ENCODE measurements at regions not wholly inside any gene's neighbourhood (a gene's known extent, or its start where the extent isn't known, plus 50 kb on each side); places are given as distances from the start of the nearest gene placed in this dataset.

GRCh38 chr9:93893194-93893593 is 62.0 kb downstream of the BARX1 start:
- Histone ChIP-seq H3K4me3 (ENCODE audit: low read length) (no peak overlapping the region), H3K4me1 (ENCODE audit: control insufficient read depth, insufficient read depth, low read length) (no peaks in the 10 kb centered on the region), H3K9ac (ENCODE audit: extremely low read depth, low read length, poor library complexity, severe bottlenecking) (no peak overlapping the region), H3K36me3 (ENCODE audit: control insufficient read depth, insufficient read depth, low read length) (no peaks in the 10 kb centered on the region), H3K9me3 (ENCODE audit: control insufficient read depth, low read length) (peaks cover 12% of the 10 kb centered on the region), H3K27me3 (ENCODE audit: control insufficient read depth, insufficient read depth, low read length, poor library complexity, severe bottlenecking) (no peaks in the 10 kb centered on the region), H3K27ac (ENCODE audit: low read depth, low read length) (no peak overlapping the region)
- TF ChIP-seq, protein P1, sequence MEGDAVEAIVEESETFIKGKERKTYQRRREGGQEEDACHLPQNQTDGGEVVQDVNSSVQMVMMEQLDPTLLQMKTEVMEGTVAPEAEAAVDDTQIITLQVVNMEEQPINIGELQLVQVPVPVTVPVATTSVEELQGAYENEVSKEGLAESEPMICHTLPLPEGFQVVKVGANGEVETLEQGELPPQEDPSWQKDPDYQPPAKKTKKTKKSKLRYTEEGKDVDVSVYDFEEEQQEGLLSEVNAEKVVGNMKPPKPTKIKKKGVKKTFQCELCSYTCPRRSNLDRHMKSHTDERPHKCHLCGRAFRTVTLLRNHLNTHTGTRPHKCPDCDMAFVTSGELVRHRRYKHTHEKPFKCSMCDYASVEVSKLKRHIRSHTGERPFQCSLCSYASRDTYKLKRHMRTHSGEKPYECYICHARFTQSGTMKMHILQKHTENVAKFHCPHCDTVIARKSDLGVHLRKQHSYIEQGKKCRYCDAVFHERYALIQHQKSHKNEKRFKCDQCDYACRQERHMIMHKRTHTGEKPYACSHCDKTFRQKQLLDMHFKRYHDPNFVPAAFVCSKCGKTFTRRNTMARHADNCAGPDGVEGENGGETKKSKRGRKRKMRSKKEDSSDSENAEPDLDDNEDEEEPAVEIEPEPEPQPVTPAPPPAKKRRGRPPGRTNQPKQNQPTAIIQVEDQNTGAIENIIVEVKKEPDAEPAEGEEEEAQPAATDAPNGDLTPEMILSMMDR (conservative IDR thresholded peaks at IDR 0.05) = no peak
- H3K9me3 Mint-ChIP-seq = peaks cover 32% of the 10 kb centered on the region
- H3K4me3 Mint-ChIP-seq = no peak overlapping the region
- H3K36me3 Mint-ChIP-seq (ENCODE audit: low read depth) = no peaks in the 10 kb centered on the region
- H3K27ac Mint-ChIP-seq = no peak overlapping the region
- no peaks in the 10 kb centered on the region for H3K4me1 Mint-ChIP-seq
- DNase-seq = no peak
- H3K27me3 Mint-ChIP-seq (ENCODE audit: insufficient read depth) = peaks cover 6% of the 10 kb centered on the region

DNA sequence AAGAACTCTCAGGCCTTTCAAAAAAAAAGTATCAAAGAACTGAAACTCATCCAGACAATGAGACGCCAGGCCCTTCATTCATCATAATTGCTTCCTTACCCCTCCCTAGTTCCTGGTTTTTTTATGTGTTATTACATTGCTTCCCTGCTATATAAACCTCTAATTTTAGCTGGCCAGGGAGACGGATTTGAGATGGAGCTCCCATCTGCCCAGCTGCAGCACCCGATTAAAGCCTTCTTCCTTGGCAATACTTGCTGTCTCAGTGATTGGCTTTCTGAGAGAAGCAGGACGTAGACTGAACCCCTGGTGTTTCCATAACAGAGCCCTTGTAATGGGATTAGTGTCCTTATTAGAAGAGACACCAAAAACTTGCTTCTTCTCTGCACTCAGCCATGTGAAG is 62.4 kb downstream of the BARX1 start:
- H3K27me3 Mint-ChIP-seq (ENCODE audit: insufficient read depth) = peaks cover 6% of the 10 kb centered on the region
- TF ChIP-seq, protein P1 (conservative IDR thresholded peaks at IDR 0.05) = no peak
- no peaks in the 10 kb centered on the region for H3K36me3 Mint-ChIP-seq (ENCODE audit: low read depth)
- H3K4me1 Mint-ChIP-seq = no peaks in the 10 kb centered on the region
- no peak overlapping the region for H3K4me3 Mint-ChIP-seq
- H3K36me3 ChIP-seq (ENCODE audit: control insufficient read depth, insufficient read depth, low read length) = no peaks in the 10 kb centered on the region
- no peak overlapping the region for H3K9ac ChIP-seq (ENCODE audit: extremely low read depth, low read length, poor library complexity, severe bottlenecking)
- peaks cover 32% of the 10 kb centered on the region for H3K9me3 Mint-ChIP-seq
- no peak overlapping the region for H3K4me3 ChIP-seq (ENCODE audit: low read length)
- H3K27ac ChIP-seq (ENCODE audit: low read depth, low read length) = no peak overlapping the region
- no peaks in the 10 kb centered on the region for H3K4me1 ChIP-seq (ENCODE audit: control insufficient read depth, insufficient read depth, low read length)
- DNase-seq = no peak
- 50 to 67% methylated on average over 2 to 4 of the region's 4 CpGs for WGBS, 2 experiments (ENCODE audit: insufficient coverage in 1 of 2, insufficient read length in 1 of 2)
- H3K27me3 ChIP-seq (ENCODE audit: control insufficient read depth, insufficient read depth, low read length, poor library complexity, severe bottlenecking) = no peaks in the 10 kb centered on the region
- no peak overlapping the region for H3K27ac Mint-ChIP-seq
- H3K9me3 ChIP-seq (ENCODE audit: control insufficient read depth, low read length) = peaks cover 12% of the 10 kb centered on the region

DNA sequence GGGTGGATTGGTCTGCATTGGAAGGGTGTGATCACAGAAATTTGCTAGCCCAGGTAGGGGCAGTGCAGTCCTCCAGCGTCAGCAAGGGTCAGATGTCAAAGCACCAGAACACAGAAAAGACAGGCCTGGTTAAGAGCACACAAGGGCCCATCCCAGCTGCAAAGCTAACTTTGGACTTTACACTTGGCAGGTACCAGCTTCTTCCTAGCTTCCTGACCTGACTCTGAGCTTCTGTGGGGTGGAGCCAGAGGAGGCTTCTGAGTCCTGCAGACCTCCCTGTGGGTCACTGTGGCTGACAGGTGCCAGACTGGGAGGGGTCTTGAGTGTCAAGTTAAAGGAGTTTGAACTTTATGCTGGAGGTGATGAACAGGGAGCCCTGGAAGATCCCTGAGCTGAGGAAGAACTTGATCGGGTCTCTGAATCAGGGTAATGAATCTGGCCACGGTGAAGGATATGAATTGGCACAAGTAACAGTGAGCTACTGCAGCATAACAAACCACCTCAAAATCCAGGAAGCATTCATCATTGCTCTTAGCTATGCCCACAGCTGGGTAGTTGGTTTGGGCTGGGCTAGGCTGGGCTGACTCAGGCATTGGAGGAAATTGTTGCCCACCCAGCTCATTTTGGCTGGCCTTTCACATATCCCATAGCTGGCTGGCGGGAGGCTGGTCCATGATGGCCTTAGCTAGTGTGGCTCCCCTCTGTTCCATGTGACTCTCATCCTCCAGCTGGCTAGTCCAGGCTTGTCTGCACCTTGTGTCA is 63.4 kb downstream of the BARX1 start:
- Mint-ChIP-seq H3K4me3 (no peak overlapping the region), H3K27ac (no peak overlapping the region), H3K27me3 (ENCODE audit: insufficient read depth) (peaks cover 6% of the 10 kb centered on the region), H3K4me1 (no peaks in the 10 kb centered on the region), H3K36me3 (ENCODE audit: low read depth) (no peaks in the 10 kb centered on the region), H3K9me3 (peaks cover 32% of the 10 kb centered on the region)
- TF ChIP-seq, protein P1 (conservative IDR thresholded peaks at IDR 0.05) = no peak
- peaks cover 12% of the 10 kb centered on the region for H3K9me3 ChIP-seq (ENCODE audit: control insufficient read depth, low read length)
- H3K4me1 ChIP-seq (ENCODE audit: control insufficient read depth, insufficient read depth, low read length) = no peaks in the 10 kb centered on the region
- H3K27me3 ChIP-seq (ENCODE audit: control insufficient read depth, insufficient read depth, low read length, poor library complexity, severe bottlenecking) = no peaks in the 10 kb centered on the region
- H3K4me3 ChIP-seq (ENCODE audit: low read length) = no peak overlapping the region
- H3K27ac ChIP-seq (ENCODE audit: low read depth, low read length) = no peak overlapping the region
- H3K9ac ChIP-seq (ENCODE audit: extremely low read depth, low read length, poor library complexity, severe bottlenecking) = no peak overlapping the region
- WGBS, 2 experiments (ENCODE audit: insufficient coverage in 1 of 2, insufficient read length in 1 of 2) = 81 to 93% methylated on average over 3 to 4 of the region's 4 CpGs
- no peak for DNase-seq
- H3K36me3 ChIP-seq (ENCODE audit: control insufficient read depth, insufficient read depth, low read length) = no peaks in the 10 kb centered on the region
